SJCRH30 (cell line): ENCODE measurements at regions not wholly inside any gene's neighbourhood (a gene's known extent, or its start where the extent isn't known, plus 50 kb on each side); places are given as distances from the start of the nearest gene placed in this dataset.

Source experiments
- DNase-seq, 2 experiments: peaks; one replicate each; pipeline ENCODE4 v3.0.0-alpha.2; 2015 to 2020
- H3K27ac ChIP-seq: fragments of 250-450 bp; sonication (Bioruptor Pico); 2 replicates; pipeline ENCODE4 v1.5.1; 2020; ENCODE audit warnings: mild to moderate bottlenecking, moderate library complexity
- H3K27me3 ChIP-seq: fragments of 250-450 bp; sonication (Bioruptor Pico); 2 replicates; pipeline ENCODE4 v1.5.1; 2020; ENCODE audit warnings: mild to moderate bottlenecking, moderate library complexity
- H3K36me3 ChIP-seq: fragments of 250-450 bp; sonication (Bioruptor Pico); 2 replicates; pipeline ENCODE4 v1.5.1; 2020; ENCODE audit warnings: mild to moderate bottlenecking, moderate library complexity
- H3K4me1 ChIP-seq: fragments of 250-450 bp; sonication (Bioruptor Pico); 2 replicates; pipeline ENCODE4 v1.5.1; 2020; ENCODE audit warnings: mild to moderate bottlenecking, moderate library complexity
- H3K4me3 ChIP-seq: fragments of 250-450 bp; sonication (Bioruptor Pico); 2 replicates; pipeline ENCODE4 v1.5.1; 2020; ENCODE audit warnings: mild to moderate bottlenecking, moderate library complexity
- H3K9me3 ChIP-seq: fragments of 250-450 bp; sonication (Bioruptor Pico); replicated peaks from 2 replicates; pipeline ENCODE4 v1.5.1; 2020; ENCODE audit warnings: mild to moderate bottlenecking, moderate library complexity

GRCh38 chr10:47217113-47217512, 82.9 kb upstream of the GDF10 start:
- no peak overlapping the region for H3K4me3 ChIP-seq
- H3K4me1 ChIP-seq: no peaks in the 10 kb centered on the region
- H3K27ac ChIP-seq: no peak overlapping the region
- H3K36me3 ChIP-seq: no peaks in the 10 kb centered on the region
- no peaks in the 10 kb centered on the region for H3K27me3 ChIP-seq
- H3K9me3 ChIP-seq: no peaks in the 10 kb centered on the region
- DNase-seq: no peak

GRCh38 chr10:47218803-47219202, 81.2 kb upstream of the GDF10 start:
- Histone ChIP-seq H3K9me3 (no peaks in the 10 kb centered on the region), H3K4me3 (no peak overlapping the region), H3K4me1 (no peaks in the 10 kb centered on the region), H3K36me3 (no peaks in the 10 kb centered on the region), H3K27ac (no peak overlapping the region), H3K27me3 (no peaks in the 10 kb centered on the region)
- no peak for DNase-seq

- H3K4me3 ChIP-seq: no peak overlapping the region
- no peaks in the 10 kb centered on the region for H3K9me3 ChIP-seq
- no peaks in the 10 kb centered on the region for H3K27me3 ChIP-seq
- H3K36me3 ChIP-seq: no peaks in the 10 kb centered on the region
- DNase-seq: no peak
- no peaks in the 10 kb centered on the region for H3K4me1 ChIP-seq
- no peak overlapping the region for H3K27ac ChIP-seq
Measured at GRCh38 chr10:47222461-47222860, 77.5 kb upstream of the GDF10 start.

- no peaks in the 10 kb centered on the region for H3K4me1 ChIP-seq
- DNase-seq: no peak
Measured at GRCh38 chr10:47223236-47223635, 76.8 kb upstream of the GDF10 start.

GRCh38 chr10:47224546-47225218, 75.3 kb upstream of the GDF10 start:
- DNase-seq: no peak
- no peaks in the 10 kb centered on the region for H3K27me3 ChIP-seq
- H3K27ac ChIP-seq: no peak overlapping the region
- no peak overlapping the region for H3K4me3 ChIP-seq
- no peaks in the 10 kb centered on the region for H3K36me3 ChIP-seq
- H3K4me1 ChIP-seq: no peaks in the 10 kb centered on the region
- H3K9me3 ChIP-seq: no peaks in the 10 kb centered on the region

More at GRCh38 chr10:47223236-47223635, 76.8 kb upstream of the GDF10 start:
- H3K4me3 ChIP-seq: no peak overlapping the region
- no peaks in the 10 kb centered on the region for H3K9me3 ChIP-seq
- no peaks in the 10 kb centered on the region for H3K27me3 ChIP-seq
- no peak overlapping the region for H3K27ac ChIP-seq
- H3K36me3 ChIP-seq: no peaks in the 10 kb centered on the region

- DNase-seq: no peak
- Histone ChIP-seq H3K27ac (no peak overlapping the region), H3K4me3 (no peak overlapping the region), H3K4me1 (no peaks in the 10 kb centered on the region), H3K9me3 (no peaks in the 10 kb centered on the region), H3K36me3 (no peaks in the 10 kb centered on the region), H3K27me3 (no peaks in the 10 kb centered on the region)
Measured at GRCh38 chr10:47225219-47225927, 74.6 kb upstream of the GDF10 start.

- Histone ChIP-seq H3K36me3 (no peaks in the 10 kb centered on the region), H3K4me3 (no peak overlapping the region), H3K27me3 (no peaks in the 10 kb centered on the region), H3K9me3 (no peaks in the 10 kb centered on the region), H3K4me1 (no peaks in the 10 kb centered on the region), H3K27ac (no peak overlapping the region)
- DNase-seq: no peak
Measured at GRCh38 chr10:47225928-47226645, 73.9 kb upstream of the GDF10 start.

- no peak overlapping the region for H3K27ac ChIP-seq
- no peaks in the 10 kb centered on the region for H3K9me3 ChIP-seq
- no peak overlapping the region for H3K4me3 ChIP-seq
- no peaks in the 10 kb centered on the region for H3K4me1 ChIP-seq
- no peak for DNase-seq
- H3K27me3 ChIP-seq: no peaks in the 10 kb centered on the region
- no peaks in the 10 kb centered on the region for H3K36me3 ChIP-seq
Measured at GRCh38 chr10:47230482-47230881, 69.5 kb upstream of the GDF10 start.

GRCh38 chr10:47230957-47231356, 69.0 kb upstream of the GDF10 start:
- Histone ChIP-seq H3K27ac (no peak overlapping the region), H3K4me1 (no peaks in the 10 kb centered on the region), H3K9me3 (no peaks in the 10 kb centered on the region), H3K36me3 (no peaks in the 10 kb centered on the region), H3K27me3 (no peaks in the 10 kb centered on the region), H3K4me3 (no peak overlapping the region)
- DNase-seq: no peak

GRCh38 chr10:47231414-47231813, 68.6 kb upstream of the GDF10 start:
- Histone ChIP-seq H3K4me3 (no peak overlapping the region), H3K4me1 (no peaks in the 10 kb centered on the region), H3K36me3 (no peaks in the 10 kb centered on the region), H3K27ac (no peak overlapping the region), H3K9me3 (no peaks in the 10 kb centered on the region), H3K27me3 (no peaks in the 10 kb centered on the region)
- DNase-seq: no peak

- H3K4me3 ChIP-seq: no peak overlapping the region
- no peaks in the 10 kb centered on the region for H3K9me3 ChIP-seq
- H3K27ac ChIP-seq: no peak overlapping the region
- DNase-seq: no peak
- no peaks in the 10 kb centered on the region for H3K27me3 ChIP-seq
- H3K36me3 ChIP-seq: no peaks in the 10 kb centered on the region
- H3K4me1 ChIP-seq: no peaks in the 10 kb centered on the region
Measured at GRCh38 chr10:47233631-47234030, 66.4 kb upstream of the GDF10 start.

GRCh38 chr10:47235484-47235883, 64.5 kb upstream of the GDF10 start:
- no peaks in the 10 kb centered on the region for H3K4me1 ChIP-seq
- H3K36me3 ChIP-seq: no peaks in the 10 kb centered on the region
- no peak for DNase-seq
- no peaks in the 10 kb centered on the region for H3K27me3 ChIP-seq
- no peak overlapping the region for H3K4me3 ChIP-seq
- H3K27ac ChIP-seq: no peak overlapping the region
- H3K9me3 ChIP-seq: no peaks in the 10 kb centered on the region

- H3K36me3 ChIP-seq: no peaks in the 10 kb centered on the region
- no peaks in the 10 kb centered on the region for H3K9me3 ChIP-seq
- no peak for DNase-seq
- H3K4me1 ChIP-seq: no peaks in the 10 kb centered on the region
- H3K4me3 ChIP-seq: no peak overlapping the region
- H3K27ac ChIP-seq: no peak overlapping the region
- H3K27me3 ChIP-seq: no peaks in the 10 kb centered on the region
Measured at GRCh38 chr10:47237316-47238260, 62.4 kb upstream of the GDF10 start.

GRCh38 chr10:47238331-47239095, 61.5 kb upstream of the GDF10 start:
- Histone ChIP-seq H3K9me3 (no peaks in the 10 kb centered on the region), H3K4me3 (no peak overlapping the region), H3K4me1 (no peaks in the 10 kb centered on the region), H3K27ac (no peak overlapping the region), H3K27me3 (no peaks in the 10 kb centered on the region), H3K36me3 (no peaks in the 10 kb centered on the region)
- DNase-seq: no peak
